Fibroblast of lung (primary cell): ENCODE measurements at regions not wholly inside any gene's neighbourhood (a gene's known extent, or its start where the extent isn't known, plus 50 kb on each side); places are given as distances from the start of the nearest gene placed in this dataset.

Source experiments
- CTCF ChIP-seq, 2 donors: IDR thresholded peaks in 1 of 2; conservative IDR thresholded peaks in 1 of 2; 1 replicate in 1 of 2; 2 replicates in 1 of 2; pipeline ENCODE4 v1.5.1; 2011 to 2012; ENCODE audit warnings: low read length in 2 of 2, control low read depth in 1 of 2, inconsistent platforms in 1 of 2, low read depth in 1 of 2, mild to moderate bottlenecking in 1 of 2
- EZH2 ChIP-seq: IDR thresholded peaks from 2 replicates; pipeline ENCODE4 v1.5.1; 2012; ENCODE audit warnings: low read length, control low read depth, mild to moderate bottlenecking; ENCODE audit errors: missing control alignments

- TF ChIP-seq CTCF (conservative IDR thresholded peaks at IDR 0.05 in 1 of 2, IDR thresholded peaks at IDR 0.05 in 1 of 2; ENCODE audit: low read depth in 1 of 2, low read length in 2 of 2) (no peak), EZH2 (no peak)
Observed at GRCh38 chr2:138838851-138839620, 58.8 kb upstream of the NXPH2 start.
